HEK293 (cell line): ENCODE measurements at regions not wholly inside any gene's neighbourhood (a gene's known extent, or its start where the extent isn't known, plus 50 kb on each side); places are given as distances from the start of the nearest gene placed in this dataset.

Experiments
- CTCF ChIP-seq: fragments of 450-650 bp; formaldehyde crosslinking; IDR thresholded peaks from 2 replicates; pipeline ENCODE4 v1.5.1; 2016; ENCODE audit warnings: missing biosample characterization, missing genetic modification characterization
- PBX3 ChIP-seq: sonication (generic); formaldehyde crosslinking; IDR thresholded peaks from 2 replicates; pipeline ENCODE4 v1.8.1; 2022; ENCODE audit warnings: mild to moderate bottlenecking, moderate library complexity, missing genetic modification reagents
- ZNF114 ChIP-seq: fragments of 450-650 bp; formaldehyde crosslinking; IDR thresholded peaks from 2 replicates; pipeline ENCODE4 v1.5.0; 2017; ENCODE audit warnings: missing biosample characterization, missing genetic modification characterization
- ZNF76 ChIP-seq: fragments of 450-650 bp; formaldehyde crosslinking; IDR thresholded peaks from 2 replicates; pipeline ENCODE4; 2016; ENCODE audit warnings: low read depth, missing biosample characterization, missing genetic modification characterization, borderline replicate concordance

DNA sequence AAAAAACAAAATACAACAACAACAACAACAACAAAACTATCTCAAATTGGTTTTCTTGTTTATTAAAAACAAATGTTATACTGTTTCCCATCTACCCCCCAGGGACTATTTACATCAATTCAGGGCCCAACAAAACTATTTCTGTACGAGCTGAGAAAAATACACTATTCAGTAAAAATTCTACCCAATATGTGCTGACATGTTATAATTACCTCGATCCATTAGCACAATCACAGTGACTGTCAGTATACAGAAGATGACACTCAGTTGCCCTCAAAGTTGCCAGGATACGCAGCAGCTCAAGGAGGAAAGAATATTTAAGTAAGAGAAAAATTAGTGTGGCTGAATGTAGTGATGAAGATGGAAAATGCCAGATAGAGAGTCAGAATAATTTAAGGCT is 150.1 kb downstream of the COX18 start:
- TF ChIP-seq CTCF (tag by site-specific recombination) (no peak), ZNF76 (no peak), PBX3 (no peak), ZNF114 (tag by site-specific recombination) (no peak)
